ENCODE measurements at regions not wholly inside any gene's neighbourhood (a gene's known extent, or its start where the extent isn't known, plus 50 kb on each side); places are given as distances from the start of the nearest gene placed in this dataset.

- H3K4me3 ChIP-seq (ENCODE audit: low read depth in 1 of 2, low read length in 2 of 2), result no peak overlapping the region
- H3K4me1 ChIP-seq (ENCODE audit: control insufficient read depth in 1 of 2, insufficient read depth in 2 of 2, low read length in 2 of 2), result no peaks in the 10 kb centered on the region
- no peaks in the 10 kb centered on the region for H3K9me3 ChIP-seq (ENCODE audit: control insufficient read depth in 1 of 2, low read length in 2 of 2)
- peaks cover 0 to 17% of the 10 kb centered on the region in 2 donors for H3K27me3 ChIP-seq (ENCODE audit: control insufficient read depth in 1 of 2, insufficient read depth in 2 of 2, low read length in 2 of 2)
- H3K9ac ChIP-seq (ENCODE audit: low read depth in 1 of 2, low read length in 2 of 2), result no peak overlapping the region
- H3K36me3 ChIP-seq (ENCODE audit: control insufficient read depth in 1 of 2, insufficient read depth in 2 of 2, low read length in 2 of 2), result no peaks in the 10 kb centered on the region
- H3K27ac ChIP-seq (ENCODE audit: low read depth, low read length), result no peak overlapping the region
These were observed 921.4 kb upstream of the EEF2KMT start for GRCh38 chr16:6018848-6019489.

- H3K4me3 ChIP-seq (ENCODE audit: low read depth in 1 of 2, low read length in 2 of 2), result no peak overlapping the region
- H3K9ac ChIP-seq (ENCODE audit: low read depth in 1 of 2, low read length in 2 of 2), result no peak overlapping the region
- H3K4me1 ChIP-seq (ENCODE audit: control insufficient read depth in 1 of 2, insufficient read depth in 2 of 2, low read length in 2 of 2), result no peaks in the 10 kb centered on the region
- H3K27ac ChIP-seq (ENCODE audit: low read depth, low read length), result no peak overlapping the region
- H3K9me3 ChIP-seq (ENCODE audit: control insufficient read depth in 1 of 2, low read length in 2 of 2), result no peaks in the 10 kb centered on the region
- no peaks in the 10 kb centered on the region for H3K36me3 ChIP-seq (ENCODE audit: control insufficient read depth in 1 of 2, insufficient read depth in 2 of 2, low read length in 2 of 2)
- H3K27me3 ChIP-seq (ENCODE audit: control insufficient read depth in 1 of 2, insufficient read depth in 2 of 2, low read length in 2 of 2), result peaks cover 0 to 17% of the 10 kb centered on the region in 2 donors
These were observed 919.1 kb upstream of the EEF2KMT start for GRCh38 chr16:6016530-6017184.

GRCh38 chr16:6012716-6013115, 915.1 kb upstream of the EEF2KMT start:
- Histone ChIP-seq H3K9ac (ENCODE audit: low read depth in 1 of 2, low read length in 2 of 2) (no peak overlapping the region), H3K4me1 (ENCODE audit: control insufficient read depth in 1 of 2, insufficient read depth in 2 of 2, low read length in 2 of 2) (no peaks in the 10 kb centered on the region), H3K4me3 (ENCODE audit: low read depth in 1 of 2, low read length in 2 of 2) (no peak overlapping the region), H3K36me3 (ENCODE audit: control insufficient read depth in 1 of 2, insufficient read depth in 2 of 2, low read length in 2 of 2) (no peaks in the 10 kb centered on the region), H3K27ac (ENCODE audit: low read depth, low read length) (no peak overlapping the region), H3K27me3 (ENCODE audit: control insufficient read depth in 1 of 2, insufficient read depth in 2 of 2, low read length in 2 of 2) (peaks cover 0 to under 1% of the 10 kb centered on the region in 2 donors), H3K9me3 (ENCODE audit: control insufficient read depth in 1 of 2, low read length in 2 of 2) (no peaks in the 10 kb centered on the region)

- Histone ChIP-seq H3K27ac (ENCODE audit: low read depth, low read length) (no peak overlapping the region), H3K36me3 (ENCODE audit: control insufficient read depth in 1 of 2, insufficient read depth in 2 of 2, low read length in 2 of 2) (no peaks in the 10 kb centered on the region), H3K4me1 (ENCODE audit: control insufficient read depth in 1 of 2, insufficient read depth in 2 of 2, low read length in 2 of 2) (no peaks in the 10 kb centered on the region), H3K27me3 (ENCODE audit: control insufficient read depth in 1 of 2, insufficient read depth in 2 of 2, low read length in 2 of 2) (no peaks in the 10 kb centered on the region), H3K9ac (ENCODE audit: low read depth in 1 of 2, low read length in 2 of 2) (no peak overlapping the region), H3K9me3 (ENCODE audit: control insufficient read depth in 1 of 2, low read length in 2 of 2) (no peaks in the 10 kb centered on the region), H3K4me3 (ENCODE audit: low read depth in 1 of 2, low read length in 2 of 2) (no peak overlapping the region)
These were observed 911.6 kb upstream of the EEF2KMT start for GRCh38 chr16:6009151-6009550.

GRCh38 chr16:6008670-6009069, 911.1 kb upstream of the EEF2KMT start:
- Histone ChIP-seq H3K27ac (ENCODE audit: low read depth, low read length) (no peak overlapping the region), H3K36me3 (ENCODE audit: control insufficient read depth in 1 of 2, insufficient read depth in 2 of 2, low read length in 2 of 2) (no peaks in the 10 kb centered on the region), H3K9me3 (ENCODE audit: control insufficient read depth in 1 of 2, low read length in 2 of 2) (no peaks in the 10 kb centered on the region), H3K4me3 (ENCODE audit: low read depth in 1 of 2, low read length in 2 of 2) (no peak overlapping the region), H3K27me3 (ENCODE audit: control insufficient read depth in 1 of 2, insufficient read depth in 2 of 2, low read length in 2 of 2) (no peaks in the 10 kb centered on the region), H3K9ac (ENCODE audit: low read depth in 1 of 2, low read length in 2 of 2) (no peak overlapping the region), H3K4me1 (ENCODE audit: control insufficient read depth in 1 of 2, insufficient read depth in 2 of 2, low read length in 2 of 2) (no peaks in the 10 kb centered on the region)

GRCh38 chr16:5993356-5993755, 895.8 kb upstream of the EEF2KMT start:
- H3K9ac ChIP-seq (ENCODE audit: low read depth in 1 of 2, low read length in 2 of 2), result no peak overlapping the region
- no peaks in the 10 kb centered on the region for H3K27me3 ChIP-seq (ENCODE audit: control insufficient read depth in 1 of 2, insufficient read depth in 2 of 2, low read length in 2 of 2)
- no peak overlapping the region for H3K4me3 ChIP-seq (ENCODE audit: low read depth in 1 of 2, low read length in 2 of 2)
- no peaks in the 10 kb centered on the region for H3K36me3 ChIP-seq (ENCODE audit: control insufficient read depth in 1 of 2, insufficient read depth in 2 of 2, low read length in 2 of 2)
- no peaks in the 10 kb centered on the region for H3K9me3 ChIP-seq (ENCODE audit: control insufficient read depth in 1 of 2, low read length in 2 of 2)
- no peak overlapping the region for H3K27ac ChIP-seq (ENCODE audit: low read depth, low read length)
- H3K4me1 ChIP-seq (ENCODE audit: control insufficient read depth in 1 of 2, insufficient read depth in 2 of 2, low read length in 2 of 2), result no peaks in the 10 kb centered on the region

- Histone ChIP-seq H3K36me3 (ENCODE audit: control insufficient read depth in 1 of 2, insufficient read depth in 2 of 2, low read length in 2 of 2) (no peaks in the 10 kb centered on the region), H3K9ac (ENCODE audit: low read depth in 1 of 2, low read length in 2 of 2) (no peak overlapping the region), H3K9me3 (ENCODE audit: control insufficient read depth in 1 of 2, low read length in 2 of 2) (no peaks in the 10 kb centered on the region), H3K27me3 (ENCODE audit: control insufficient read depth in 1 of 2, insufficient read depth in 2 of 2, low read length in 2 of 2) (no peaks in the 10 kb centered on the region), H3K4me3 (ENCODE audit: low read depth in 1 of 2, low read length in 2 of 2) (no peak overlapping the region), H3K27ac (ENCODE audit: low read depth, low read length) (no peak overlapping the region), H3K4me1 (ENCODE audit: control insufficient read depth in 1 of 2, insufficient read depth in 2 of 2, low read length in 2 of 2) (no peaks in the 10 kb centered on the region)
These were observed 885.4 kb upstream of the EEF2KMT start for GRCh38 chr16:5982979-5983378.

GRCh38 chr16:5979905-5980550, 882.4 kb upstream of the EEF2KMT start:
- H3K4me1 ChIP-seq (ENCODE audit: control insufficient read depth in 1 of 2, insufficient read depth in 2 of 2, low read length in 2 of 2), result no peaks in the 10 kb centered on the region
- H3K9me3 ChIP-seq (ENCODE audit: control insufficient read depth in 1 of 2, low read length in 2 of 2), result no peaks in the 10 kb centered on the region
- no peak overlapping the region for H3K9ac ChIP-seq (ENCODE audit: low read depth in 1 of 2, low read length in 2 of 2)
- no peak overlapping the region for H3K4me3 ChIP-seq (ENCODE audit: low read depth in 1 of 2, low read length in 2 of 2)
- H3K36me3 ChIP-seq (ENCODE audit: control insufficient read depth in 1 of 2, insufficient read depth in 2 of 2, low read length in 2 of 2), result no peaks in the 10 kb centered on the region
- H3K27ac ChIP-seq (ENCODE audit: low read depth, low read length), result no peak overlapping the region
- no peaks in the 10 kb centered on the region for H3K27me3 ChIP-seq (ENCODE audit: control insufficient read depth in 1 of 2, insufficient read depth in 2 of 2, low read length in 2 of 2)

GRCh38 chr16:5977329-5977728, 879.7 kb upstream of the EEF2KMT start:
- Histone ChIP-seq H3K4me3 (ENCODE audit: low read depth in 1 of 2, low read length in 2 of 2) (no peak overlapping the region), H3K36me3 (ENCODE audit: control insufficient read depth in 1 of 2, insufficient read depth in 2 of 2, low read length in 2 of 2) (no peaks in the 10 kb centered on the region), H3K9ac (ENCODE audit: low read depth in 1 of 2, low read length in 2 of 2) (no peak overlapping the region), H3K9me3 (ENCODE audit: control insufficient read depth in 1 of 2, low read length in 2 of 2) (no peaks in the 10 kb centered on the region), H3K27me3 (ENCODE audit: control insufficient read depth in 1 of 2, insufficient read depth in 2 of 2, low read length in 2 of 2) (no peaks in the 10 kb centered on the region), H3K27ac (ENCODE audit: low read depth, low read length) (no peak overlapping the region), H3K4me1 (ENCODE audit: control insufficient read depth in 1 of 2, insufficient read depth in 2 of 2, low read length in 2 of 2) (no peaks in the 10 kb centered on the region)

GRCh38 chr16:5972747-5973146, 875.2 kb upstream of the EEF2KMT start:
- H3K9me3 ChIP-seq (ENCODE audit: control insufficient read depth in 1 of 2, low read length in 2 of 2), result no peaks in the 10 kb centered on the region
- no peak overlapping the region for H3K9ac ChIP-seq (ENCODE audit: low read depth in 1 of 2, low read length in 2 of 2)
- H3K4me3 ChIP-seq (ENCODE audit: low read depth in 1 of 2, low read length in 2 of 2), result no peak overlapping the region
- no peaks in the 10 kb centered on the region for H3K36me3 ChIP-seq (ENCODE audit: control insufficient read depth in 1 of 2, insufficient read depth in 2 of 2, low read length in 2 of 2)
- H3K27me3 ChIP-seq (ENCODE audit: control insufficient read depth in 1 of 2, insufficient read depth in 2 of 2, low read length in 2 of 2), result no peaks in the 10 kb centered on the region
- no peak overlapping the region for H3K27ac ChIP-seq (ENCODE audit: low read depth, low read length)
- no peaks in the 10 kb centered on the region for H3K4me1 ChIP-seq (ENCODE audit: control insufficient read depth in 1 of 2, insufficient read depth in 2 of 2, low read length in 2 of 2)
